K562 (cell line): ENCODE measurements at regions not wholly inside any gene's neighbourhood (a gene's known extent, or its start where the extent isn't known, plus 50 kb on each side); places are given as distances from the start of the nearest gene placed in this dataset.

ENCODE experiments used
- ATAC-seq: fragments of 200-7000 bp; cut with Tn5 transposase; 3 replicates; pipeline ENCODE4 v1.9.1; 2020; ENCODE audit warnings: moderate library complexity
- BruUV-seq: library from RNA; stranded (reverse); fragments of 400-500 nt; replicated peaks from 2 replicates; lab custom pipeline; 2021; lab: Mats Ljungman, UMichigan
- CTCF ChIA-PET: fragments of 300-600 bp; formaldehyde crosslinking; extraction: SDS; loops from one replicate; lab custom pipeline; 2021; ENCODE audit warnings: low intra/inter-chr PET ratio; lab: Yijun Ruan, JAX
- POLR2A ChIA-PET: fragments of 300-600, 350-650 bp; sonication (Branson Sonifier 250); formaldehyde crosslinking; extraction: SDS; loops from one replicate; lab custom pipeline; 2021; ENCODE audit warnings: antibody characterized with exemption, inconsistent platforms; lab: Yijun Ruan, JAX
- DNase-seq, 4 experiments: peaks; one replicate each; pipeline versions ENCODE4 v3.0.0 to v3.0.0-alpha.2; 2011 to 2018; ENCODE audit warnings: low spot score in 3 of 4, mixed read lengths in 3 of 4; ENCODE audit errors: extremely low read depth in 1 of 4
- FAIRE-seq: peaks from 2 replicates; lab custom pipeline; 2011; peaks lifted over from hg19 to GRCh38; lab: Jason Lieb, UNC
- H2AFZ ChIP-seq: 2 replicates; pipeline ENCODE4 v1.6.0; 2011; ENCODE audit warnings: low read depth, low read length, control low read depth, inconsistent platforms
- H3K27ac ChIP-seq: fragments of 200-600 bp; 3 replicates; pipeline ENCODE4 v1.8.0; 2011; ENCODE audit warnings: low read depth, mild to moderate bottlenecking, control low read depth, inconsistent platforms, low read length, moderate library complexity, mixed read lengths; ENCODE audit errors: extremely low read depth
- H3K27me3 ChIP-seq, 2 experiments: fragments of 300-600 bp in 1 of 2; 2 replicates in 1 of 2; 3 replicates in 1 of 2; pipeline versions ENCODE4 v1.6.0 to v1.8.0; 2011; ENCODE audit warnings: inconsistent platforms in 2 of 2, low read length in 2 of 2, mild to moderate bottlenecking in 1 of 2, mixed read lengths in 1 of 2, moderate library complexity in 1 of 2; ENCODE audit not compliant: control insufficient read depth in 2 of 2, insufficient read depth in 2 of 2
- H3K36me3 ChIP-seq: fragments of 300-600 bp; 3 replicates; pipeline ENCODE4 v1.8.0; 2011; ENCODE audit warnings: mild to moderate bottlenecking, low read length, inconsistent platforms; ENCODE audit not compliant: control insufficient read depth, insufficient read depth
- H3K4me1 ChIP-seq, 2 experiments: fragments of 200-600 bp in 1 of 2; replicated peaks in 1 of 2; 2 replicates in 1 of 2; 3 replicates in 1 of 2; pipeline versions ENCODE4 v1.5.1 to v1.8.0; 2011; ENCODE audit warnings: inconsistent platforms in 2 of 2, low read length in 2 of 2, mild to moderate bottlenecking in 1 of 2, mixed read lengths in 1 of 2, moderate library complexity in 1 of 2; ENCODE audit not compliant: control insufficient read depth in 2 of 2, insufficient read depth in 2 of 2
- H3K4me2 ChIP-seq: 2 replicates; pipeline ENCODE4 v1.6.1; 2011; ENCODE audit warnings: low read length, control low read depth, inconsistent platforms, mixed read lengths; ENCODE audit not compliant: insufficient read depth
- H3K4me3 ChIP-seq: fragments of 200-600 bp; sonication (generic), shearing (Covaris generic); 2 replicates; pipeline ENCODE4 v1.5.1; 2016; ENCODE audit warnings: control low read depth, inconsistent platforms
- H3K79me2 ChIP-seq: fragments of 200-600 bp; 3 replicates; pipeline ENCODE4 v1.8.0; 2011; ENCODE audit warnings: low read length, inconsistent platforms; ENCODE audit not compliant: control insufficient read depth, insufficient read depth
- H3K9ac ChIP-seq, 2 experiments: 2 replicates each; pipeline versions ENCODE4 v1.6.0 to v1.6.1; 2011; ENCODE audit warnings: low read depth in 2 of 2, low read length in 2 of 2, control low read depth in 1 of 2, inconsistent platforms in 1 of 2, mild to moderate bottlenecking in 1 of 2, mixed read lengths in 1 of 2; ENCODE audit not compliant: insufficient read depth in 1 of 2
- H3K9me1 ChIP-seq: one replicate; pipeline ENCODE4 v1.6.0; 2011; ENCODE audit warnings: inconsistent platforms, mild to moderate bottlenecking, low read length, moderate library complexity; ENCODE audit not compliant: control insufficient read depth, insufficient read depth
- H3K9me3 ChIP-seq: replicated peaks from 2 replicates; pipeline ENCODE4 v1.5.1; 2011; ENCODE audit warnings: low read depth, low read length, inconsistent platforms; ENCODE audit not compliant: control insufficient read depth, insufficient read depth
- H4K20me1 ChIP-seq: replicated peaks from 2 replicates; pipeline ENCODE4 v1.6.1; 2011; ENCODE audit warnings: low read length, inconsistent platforms, mixed read lengths; ENCODE audit not compliant: control insufficient read depth, insufficient read depth
- KDM4B ChIP-seq, 2 experiments: fragments of 450-650 bp in 1 of 2; sonication (generic) in 1 of 2; IDR thresholded peaks; 2 replicates each; pipeline ENCODE4 v1.6.1; 2016 to 2017; ENCODE audit warnings: borderline replicate concordance in 2 of 2, antibody characterized with exemption in 1 of 2, low read depth in 1 of 2, mild to moderate bottlenecking in 1 of 2
- L3MBTL2 ChIP-seq: fragments of 450-650 bp; IDR thresholded peaks from 2 replicates; pipeline ENCODE4 v1.6.1; 2016; ENCODE audit warnings: mild to moderate bottlenecking, moderate library complexity
- SREBF2 ChIP-seq: sonication (generic); formaldehyde crosslinking; IDR thresholded peaks from 2 replicates; pipeline ENCODE4 v1.4.0; 2020; ENCODE audit warnings: mild to moderate bottlenecking, missing genetic modification reagents
- STAT6 ChIP-seq: sonication (generic); formaldehyde crosslinking; IDR thresholded peaks from 2 replicates; pipeline ENCODE4 v1.8.1; 2023; ENCODE audit warnings: mild to moderate bottlenecking, missing genetic modification reagents
- ZNF23 ChIP-seq: fragments of 250-450 bp; sonication (Bioruptor Pico); IDR thresholded peaks from 2 replicates; pipeline ENCODE4 v1.4.0; 2020; ENCODE audit warnings: mild to moderate bottlenecking
- ZNF232 ChIP-seq: sonication (generic); formaldehyde crosslinking; IDR thresholded peaks from 2 replicates; pipeline ENCODE4 v1.8.0; 2022; ENCODE audit warnings: mild to moderate bottlenecking, missing genetic modification reagents
- ZNF518B ChIP-seq: fragments of 250-450 bp; sonication (Bioruptor Pico); IDR thresholded peaks from 2 replicates; pipeline ENCODE4 v1.5.0; 2021; ENCODE audit warnings: mild to moderate bottlenecking, moderate library complexity
- ZZZ3 ChIP-seq: fragments of 450-650 bp; IDR thresholded peaks from 2 replicates; pipeline ENCODE4 v1.6.1; 2016; ENCODE audit warnings: antibody characterized with exemption, mild to moderate bottlenecking, moderate library complexity
- WGBS: fragments of 100-300 bp; shearing (Covaris generic); methylation state at CpG from one replicate; pipeline ENCODE4 v1.1.6; 2016; ENCODE audit warnings: low coverage, mixed read lengths; ENCODE audit not compliant: insufficient coverage; ENCODE audit errors: missing lambda C conversion rate; 5-methylcytosine and 5-hydroxymethylcytosine counted together
- in situ Hi-C: fragments of 300-500 bp; cut with MboI; formaldehyde crosslinking; loops from 4 replicates; pipeline ENCODE4 v1.15.0; 2018; ENCODE audit warnings: inconsistent platforms, mixed read lengths
- intact Hi-C: fragments of 100-400 bp; cut with micrococcal nuclease; formaldehyde crosslinking; loops from 2 replicates; pipeline ENCODE4 v1.14.2; 2022
- TF ChIP-seq, protein P1 (sequence below): fragments of 450-650 bp; IDR thresholded peaks from 2 replicates; pipeline ENCODE4 v1.6.1; 2016; ENCODE audit warnings: low read depth, mild to moderate bottlenecking, moderate library complexity
- TF ChIP-seq, protein P2 (sequence below): fragments of 450-650 bp; IDR thresholded peaks from 2 replicates; pipeline ENCODE4 v1.6.1; 2016

GRCh38 chr5:74400067-74400466 is 240.5 kb downstream of the ENC1 start (continued):
- TF ChIP-seq, protein P1, sequence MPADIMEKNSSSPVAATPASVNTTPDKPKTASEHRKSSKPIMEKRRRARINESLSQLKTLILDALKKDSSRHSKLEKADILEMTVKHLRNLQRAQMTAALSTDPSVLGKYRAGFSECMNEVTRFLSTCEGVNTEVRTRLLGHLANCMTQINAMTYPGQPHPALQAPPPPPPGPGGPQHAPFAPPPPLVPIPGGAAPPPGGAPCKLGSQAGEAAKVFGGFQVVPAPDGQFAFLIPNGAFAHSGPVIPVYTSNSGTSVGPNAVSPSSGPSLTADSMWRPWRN, result no peak
- no peak for TF ChIP-seq L3MBTL2
- TF ChIP-seq STAT6 (CRISPR knock-in tag), result no peak
- TF ChIP-seq ZZZ3, result no peak
- TF ChIP-seq, protein P2, sequence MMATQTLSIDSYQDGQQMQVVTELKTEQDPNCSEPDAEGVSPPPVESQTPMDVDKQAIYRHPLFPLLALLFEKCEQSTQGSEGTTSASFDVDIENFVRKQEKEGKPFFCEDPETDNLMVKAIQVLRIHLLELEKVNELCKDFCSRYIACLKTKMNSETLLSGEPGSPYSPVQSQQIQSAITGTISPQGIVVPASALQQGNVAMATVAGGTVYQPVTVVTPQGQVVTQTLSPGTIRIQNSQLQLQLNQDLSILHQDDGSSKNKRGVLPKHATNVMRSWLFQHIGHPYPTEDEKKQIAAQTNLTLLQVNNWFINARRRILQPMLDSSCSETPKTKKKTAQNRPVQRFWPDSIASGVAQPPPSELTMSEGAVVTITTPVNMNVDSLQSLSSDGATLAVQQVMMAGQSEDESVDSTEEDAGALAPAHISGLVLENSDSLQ, result no peak
- TF ChIP-seq, all 486 proteins: peak for 0

- ChIA-PET CTCF (no interaction called here), POLR2A (no interaction called here)
- Histone ChIP-seq H3K36me3 (no peaks in the 10 kb centered on the region), H3K79me2 (no peaks in the 10 kb centered on the region), H3K4me1 (peaks cover 0 to 8% of the 10 kb centered on the region in 2 experiments; a peak in 2 of 5 replicates), H3K4me2 (no peak overlapping the region), H3K27me3 (no peaks in the 10 kb centered on the region), H4K20me1 (no peaks in the 10 kb centered on the region), H3K9ac (no peak overlapping the region), H3K9me1 (no peaks in the 10 kb centered on the region), H3K9me3 (no peaks in the 10 kb centered on the region), H2AFZ (no peak overlapping the region), H3K4me3 (no peak overlapping the region), H3K27ac (no peak overlapping the region)
- 20% methylated on average over 10 of the region's 10 CpGs for WGBS
- FAIRE-seq, result no peak
- BruUV-seq, result no TSS peak
- in situ Hi-C loops, result no loop called here
- no peak for ATAC-seq
- intact Hi-C loops, result no loop called here
- DNase-seq, result no peak
- no peak for TF ChIP-seq KDM4B (IDR thresholded peaks at IDR 0.05; ENCODE audit: borderline replicate concordance in 2 of 2, low read depth in 1 of 2)
- TF ChIP-seq ZNF518B, result no peak
- TF ChIP-seq ZNF23 (CRISPR knock-in tag), result no peak
- no peak for TF ChIP-seq SREBF2 (CRISPR knock-in tag)
- TF ChIP-seq ZNF232 (CRISPR knock-in tag), result no peak
These were observed 243.5 kb downstream of the ENC1 start for GRCh38 chr5:74396913-74397622.
